ENCODE measurements at regions not wholly inside any gene's neighbourhood (a gene's known extent, or its start where the extent isn't known, plus 50 kb on each side); places are given as distances from the start of the nearest gene placed in this dataset.

GRCh38 chr3:181054538-181054937 is 65.0 kb upstream of the DNAJC19 start:
- H2BK12ac ChIP-seq (ENCODE audit: low read depth, low read length): no peak overlapping the region
- H2BK120ac ChIP-seq (replicated peaks; ENCODE audit: low read depth, low read length): no peak overlapping the region
- H2BK15ac ChIP-seq (ENCODE audit: low read length): no peak overlapping the region
- H3K9me3 ChIP-seq (ENCODE audit: insufficient read depth in 2 of 2, low read depth in 1 of 2, low read length in 1 of 2): no peaks in the 10 kb centered on the region
- H2BK5ac ChIP-seq (ENCODE audit: low read depth, low read length): no peak overlapping the region
- no peak overlapping the region for H3K18ac ChIP-seq (ENCODE audit: extremely low read depth, low read length)
- H3K23me2 ChIP-seq (ENCODE audit: low read depth, low read length): no peaks in the 10 kb centered on the region
- H3K9ac ChIP-seq (replicated peaks in 1 of 4; ENCODE audit: extremely low read depth in 1 of 4, low read depth in 3 of 4, low read length in 3 of 4): no peak overlapping the region
- H4K91ac ChIP-seq (replicated peaks; ENCODE audit: insufficient read length, low read length): no peak overlapping the region
- H2AFZ ChIP-seq (ENCODE audit: low read length): no peak overlapping the region
- H2BK20ac ChIP-seq (ENCODE audit: low read length): no peak overlapping the region
- no peak overlapping the region for H3K4ac ChIP-seq (replicated peaks; ENCODE audit: insufficient read length, low read depth, low read length)
- no peak overlapping the region for H3K4me3 ChIP-seq (ENCODE audit: extremely low read depth in 1 of 4, insufficient read depth in 2 of 4, low read depth in 3 of 4, low read length in 4 of 4)
- no peak overlapping the region for H3K14ac ChIP-seq (ENCODE audit: insufficient read length)
- no peak overlapping the region for H3K4me2 ChIP-seq (ENCODE audit: insufficient read depth in 1 of 2, low read depth in 2 of 2, low read length in 2 of 2)
- H3K79me1 ChIP-seq (ENCODE audit: low read depth, low read length): no peaks in the 10 kb centered on the region
- H3K4me1 ChIP-seq (replicated peaks in 1 of 4; ENCODE audit: control insufficient read depth in 3 of 4, insufficient read depth in 4 of 4, low read length in 3 of 4): no peaks in the 10 kb centered on the region
- DNase-seq (ENCODE audit: low read depth in 1 of 2, low spot score in 2 of 2) (no peak), FAIRE-seq (no peak)
- no peak overlapping the region for H3K23ac ChIP-seq (ENCODE audit: insufficient read length)
- no peak overlapping the region for H3K56ac ChIP-seq (replicated peaks; ENCODE audit: insufficient read length, low read depth, low read length)
- no peak overlapping the region for H3K27ac ChIP-seq (ENCODE audit: low read depth, low read length)
- H4K8ac ChIP-seq (ENCODE audit: extremely low read depth, insufficient read depth, low read length): no peak overlapping the region
- no peaks in the 10 kb centered on the region for H3K27me3 ChIP-seq (replicated peaks in 1 of 4; ENCODE audit: control insufficient read depth in 3 of 4, extremely low read depth in 1 of 4, insufficient read depth in 3 of 4, low read length in 3 of 4)
- H4K5ac ChIP-seq (ENCODE audit: insufficient read length, low read depth, low read length): no peak overlapping the region
- TF ChIP-seq TAF1 (IDR thresholded peaks at IDR 0.05; ENCODE audit: low read depth, low read length) (no peak), RXRA (IDR thresholded peaks at IDR 0.05; ENCODE audit: insufficient read depth, low read depth, low read length) (no peak), GABPA (IDR thresholded peaks at IDR 0.05; ENCODE audit: borderline replicate concordance, insufficient read depth, low read length) (no peak), ATF2 (IDR thresholded peaks at IDR 0.05; ENCODE audit: low read length) (no peak)
- no peaks in the 10 kb centered on the region for H3K36me3 ChIP-seq (ENCODE audit: control insufficient read depth in 2 of 4, insufficient read depth in 4 of 4, low read length in 3 of 4)
- H4K20me1 ChIP-seq (replicated peaks in 1 of 2; ENCODE audit: control insufficient read depth in 1 of 2, insufficient read depth in 2 of 2, low read length in 2 of 2): no peaks in the 10 kb centered on the region
- POLR2A ChIA-PET (ENCODE audit: partially characterized antibody): no interaction called here
- H2AK5ac ChIP-seq (ENCODE audit: low read depth, low read length): no peak overlapping the region
- CTCF ChIA-PET (ENCODE audit: partially characterized antibody): interaction anchor here (0.6 kb wide), 1 partner anchor 391 kb away, joined by 6 read pairs; no protein-coding TSS in a partner anchor
- no peaks in the 10 kb centered on the region for H3K79me2 ChIP-seq (ENCODE audit: control insufficient read depth in 1 of 2, insufficient read depth in 2 of 2, low read length in 2 of 2)
